ENCODE measurements at regions not wholly inside any gene's neighbourhood (a gene's known extent, or its start where the extent isn't known, plus 50 kb on each side); places are given as distances from the start of the nearest gene placed in this dataset.
A peak's percentile ranks its signal among the peaks of the same experiment; 100 is the strongest.

DNA sequence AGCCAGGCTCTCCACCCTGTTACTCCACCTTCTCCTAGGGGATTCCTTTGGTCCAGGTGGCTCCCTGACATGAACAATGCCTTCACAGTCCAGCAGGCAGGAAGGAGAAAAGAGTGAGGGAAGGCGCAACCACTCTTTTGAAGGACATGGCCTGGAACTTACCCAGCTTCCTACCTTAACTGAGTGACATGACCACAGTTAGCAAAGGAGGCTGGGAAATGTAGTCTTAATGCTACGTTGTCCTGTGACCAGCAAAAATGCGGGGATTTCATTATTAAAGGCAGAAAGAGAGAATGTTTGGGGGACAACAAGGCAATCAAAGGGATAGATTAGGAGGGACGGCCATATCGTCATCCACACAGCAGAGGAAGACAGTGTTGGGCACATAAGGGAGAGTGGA, 100.3 kb upstream of the ERCC6L2 start:
- Mint-ChIP-seq H3K27ac (peak overlapping the region in 1 of 3 donors; percentile 6), H3K4me1 (no peaks in the 10 kb centered on the region), H3K9me3 (no peaks in the 10 kb centered on the region), H3K36me3 (no peaks in the 10 kb centered on the region), H3K27me3 (peaks cover 6% of the 10 kb centered on the region), H3K4me3 (no peak overlapping the region)

DNA sequence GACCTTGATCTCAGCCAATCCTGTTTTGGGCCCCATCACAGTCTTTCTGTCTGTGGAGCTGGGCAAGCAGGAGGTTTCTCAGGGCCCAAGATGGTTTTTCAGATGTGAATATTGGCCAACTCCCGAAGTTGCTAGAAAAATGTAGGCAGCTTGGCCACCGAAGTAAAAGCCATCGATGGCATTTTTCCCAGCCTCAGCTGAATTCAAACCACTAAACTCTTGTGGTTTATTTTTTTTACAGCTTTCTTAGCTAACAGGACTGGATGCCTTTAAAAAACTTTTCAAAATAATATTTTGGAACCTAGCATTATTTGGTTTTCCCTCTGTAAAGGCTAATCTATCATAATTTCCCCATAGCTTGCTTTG, 102.5 kb upstream of the ERCC6L2 start:
- H3K36me3 Mint-ChIP-seq: no peaks in the 10 kb centered on the region
- H3K4me3 Mint-ChIP-seq: no peak overlapping the region
- H3K9me3 Mint-ChIP-seq: no peaks in the 10 kb centered on the region
- peaks cover 0 to 1% (median 0%) of the 10 kb centered on the region in 3 donors for H3K4me1 Mint-ChIP-seq
- H3K27me3 Mint-ChIP-seq: peaks cover 6% of the 10 kb centered on the region
- no peak overlapping the region for H3K27ac Mint-ChIP-seq

DNA sequence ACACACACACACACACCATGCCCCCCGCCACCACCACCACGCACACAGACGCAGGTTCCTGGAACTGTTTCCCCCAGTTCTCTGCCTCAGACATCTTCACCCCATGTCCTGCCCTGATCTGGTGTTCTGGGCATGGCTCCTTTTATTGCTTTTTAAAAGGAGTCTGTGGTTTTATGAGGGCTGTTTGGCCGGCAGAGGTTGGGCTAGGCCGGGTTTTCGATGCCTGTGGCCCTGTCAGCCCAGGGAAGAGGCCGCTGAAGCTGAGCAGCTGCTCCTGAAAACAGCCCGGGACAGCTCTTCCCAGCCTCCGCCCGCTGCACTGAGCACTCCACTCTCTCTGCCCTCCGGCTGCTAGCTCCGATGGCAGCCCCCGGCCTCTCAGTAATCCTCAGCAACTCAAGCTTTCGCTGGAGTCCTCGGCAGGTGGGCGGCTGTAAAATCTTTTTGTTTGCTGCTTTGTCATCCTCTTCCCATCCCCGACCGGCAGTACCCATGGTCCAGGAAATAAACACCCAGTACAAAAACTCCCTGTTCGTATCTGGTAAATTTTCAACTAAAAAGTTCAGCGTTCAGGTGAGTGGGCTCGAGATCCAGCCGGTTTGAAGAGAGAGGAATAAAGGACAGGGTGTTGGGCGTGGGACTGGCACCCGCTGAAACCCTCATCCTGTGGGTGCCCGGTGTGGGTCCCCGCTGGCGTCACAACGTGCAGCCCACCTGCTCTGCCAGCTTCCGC, 103.0 kb upstream of the ERCC6L2 start:
- H3K36me3 Mint-ChIP-seq: no peaks in the 10 kb centered on the region
- H3K27ac Mint-ChIP-seq: no peak overlapping the region
- no peaks in the 10 kb centered on the region for H3K9me3 Mint-ChIP-seq
- H3K4me1 Mint-ChIP-seq: peaks cover 0 to 1% (median 0%) of the 10 kb centered on the region in 3 donors
- peaks cover 8% of the 10 kb centered on the region for H3K27me3 Mint-ChIP-seq
- no peak overlapping the region for H3K4me3 Mint-ChIP-seq

DNA sequence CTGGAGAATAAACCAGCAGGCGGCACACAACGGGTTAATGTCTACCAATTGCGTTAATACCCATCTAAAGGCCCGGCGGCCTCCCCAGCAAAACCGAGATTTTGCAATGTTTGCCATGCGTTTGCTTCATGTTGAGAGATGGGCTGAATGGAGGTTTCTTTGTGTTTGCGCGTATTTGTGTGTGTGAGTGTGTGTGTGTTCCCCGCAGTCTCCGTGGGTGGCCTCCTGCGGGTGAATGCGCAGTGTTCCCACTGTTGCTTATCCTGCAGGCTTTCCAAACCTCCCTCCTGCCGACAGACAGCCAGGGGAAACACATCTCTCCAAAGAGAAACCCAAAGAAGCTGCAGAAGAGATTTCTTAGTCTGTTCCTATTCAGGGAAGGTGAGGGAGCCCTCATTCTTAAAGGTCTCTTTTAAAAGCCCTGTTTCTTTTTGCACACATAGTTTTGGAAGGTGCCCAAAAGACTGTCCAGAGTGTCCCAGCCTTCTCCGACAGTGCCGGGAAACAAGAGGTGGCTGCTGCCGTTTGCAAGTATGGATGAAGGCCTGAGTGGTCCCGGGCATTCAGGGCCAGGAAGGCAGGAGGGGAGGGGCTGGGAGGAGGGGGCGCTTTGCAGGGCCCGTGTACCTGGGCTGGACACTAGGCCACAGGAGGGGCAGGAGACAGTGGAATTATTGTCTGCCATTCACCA, 103.8 kb upstream of the ERCC6L2 start:
- H3K36me3 Mint-ChIP-seq: no peaks in the 10 kb centered on the region
- peaks cover 8% of the 10 kb centered on the region for H3K27me3 Mint-ChIP-seq
- H3K27ac Mint-ChIP-seq: no peak overlapping the region
- H3K9me3 Mint-ChIP-seq: no peaks in the 10 kb centered on the region
- H3K4me3 Mint-ChIP-seq: peak overlapping the region in 1 of 4 donors; percentile 44
- H3K4me1 Mint-ChIP-seq: peaks cover 0 to 1% (median 0%) of the 10 kb centered on the region in 3 donors

DNA sequence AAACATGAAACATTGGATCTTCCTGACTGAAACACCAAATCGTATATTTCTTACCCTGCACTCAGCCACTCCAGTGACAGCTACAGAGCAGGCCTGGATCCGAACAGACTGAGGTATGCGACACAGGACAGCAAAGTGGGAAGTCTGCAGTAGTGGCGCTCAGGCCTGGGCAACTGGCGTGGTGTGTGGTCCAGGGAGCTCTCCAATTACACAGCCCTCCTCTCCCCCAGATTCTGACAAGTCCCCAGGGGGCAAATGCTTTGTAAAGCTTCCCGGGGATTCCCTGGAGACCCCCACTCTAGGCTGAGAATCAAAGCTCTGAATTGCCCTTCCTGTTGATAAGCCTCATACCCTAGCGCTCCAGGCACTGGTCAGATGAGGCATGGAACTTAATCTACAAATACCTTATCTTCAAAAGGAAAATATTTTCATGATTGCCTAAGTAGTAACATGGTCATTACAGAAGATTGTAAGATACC, 104.8 kb upstream of the ERCC6L2 start:
- Mint-ChIP-seq H3K27ac (no peak overlapping the region), H3K4me3 (no peak overlapping the region), H3K36me3 (no peaks in the 10 kb centered on the region), H3K4me1 (peaks cover 0 to 1% (median 0%) of the 10 kb centered on the region in 3 donors), H3K9me3 (no peaks in the 10 kb centered on the region), H3K27me3 (peaks cover 8% of the 10 kb centered on the region)

DNA sequence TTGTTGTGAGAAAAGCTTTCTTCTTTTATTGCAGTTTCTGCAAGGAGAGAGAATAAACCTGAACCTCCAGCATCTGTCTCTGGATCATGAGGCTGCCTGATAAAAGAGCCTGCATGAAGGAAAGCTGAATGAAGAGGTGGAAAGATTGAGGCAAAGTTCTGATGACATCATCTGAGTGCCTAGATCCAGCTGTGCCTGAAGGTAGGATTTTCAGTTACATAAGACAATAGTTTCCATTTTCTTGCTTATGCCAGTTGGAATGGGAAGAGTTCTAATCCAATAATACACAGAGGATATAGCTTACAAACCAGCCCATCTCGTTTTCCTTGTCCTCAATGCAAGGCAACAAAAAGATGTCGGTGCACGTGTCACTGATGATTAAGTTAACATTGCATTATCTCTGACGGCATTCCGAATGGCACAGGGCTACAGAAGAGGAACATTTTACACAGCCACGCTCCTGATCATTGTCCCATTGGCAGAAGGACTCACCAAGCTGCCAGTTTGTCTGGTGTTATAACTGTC, 105.5 kb upstream of the ERCC6L2 start:
- Mint-ChIP-seq H3K4me1 (peaks cover 0 to 1% (median 0%) of the 10 kb centered on the region in 3 donors), H3K9me3 (no peaks in the 10 kb centered on the region), H3K4me3 (no peak overlapping the region), H3K36me3 (no peaks in the 10 kb centered on the region), H3K27me3 (peaks cover 8% of the 10 kb centered on the region), H3K27ac (no peak overlapping the region)

DNA sequence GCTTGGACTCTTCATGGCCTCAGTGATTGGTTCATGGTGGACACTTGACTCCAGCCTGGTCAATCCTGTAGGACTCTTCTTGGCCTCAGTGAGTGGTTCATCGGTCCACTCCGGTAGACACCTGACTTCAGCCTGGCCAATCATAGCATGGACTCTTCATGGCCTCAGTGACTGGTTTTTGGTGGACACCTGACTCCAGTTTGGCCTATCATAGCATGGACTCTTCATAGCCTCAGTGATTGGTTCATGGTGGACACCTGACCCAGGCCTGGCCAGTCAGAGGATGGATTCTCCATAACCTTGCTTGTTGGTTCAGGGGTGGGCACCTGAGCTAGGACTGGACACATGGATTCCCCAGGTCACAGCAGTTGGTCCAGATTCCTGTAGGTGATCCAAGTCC, 106.0 kb upstream of the ERCC6L2 start:
- H3K36me3 Mint-ChIP-seq: no peaks in the 10 kb centered on the region
- no peaks in the 10 kb centered on the region for H3K9me3 Mint-ChIP-seq
- H3K27me3 Mint-ChIP-seq: peaks cover 8% of the 10 kb centered on the region
- no peak overlapping the region for H3K27ac Mint-ChIP-seq
- H3K4me3 Mint-ChIP-seq: no peak overlapping the region
- H3K4me1 Mint-ChIP-seq: peaks cover 0 to 1% (median 0%) of the 10 kb centered on the region in 3 donors

DNA sequence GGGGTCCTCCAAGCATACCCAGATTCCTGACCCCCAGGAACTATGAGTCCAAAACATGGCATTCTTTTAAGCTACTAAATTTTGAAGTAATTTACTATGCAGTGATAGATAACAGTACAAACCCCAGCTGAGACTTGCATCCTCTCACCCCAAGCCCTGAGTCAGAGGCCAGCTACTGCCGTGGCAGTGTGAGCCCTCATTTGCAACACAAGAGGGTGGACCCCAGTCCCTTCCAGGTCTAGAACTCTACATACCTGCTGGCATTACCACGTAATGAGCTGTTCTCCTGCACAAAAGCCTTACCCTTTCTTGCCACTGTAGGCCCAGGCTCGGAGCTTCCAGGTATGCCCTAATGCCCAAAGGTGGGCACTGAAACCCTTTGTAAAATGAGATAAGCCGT, 108.6 kb upstream of the ERCC6L2 start:
- Mint-ChIP-seq H3K9me3 (peaks cover 0 to 3% (median 0%) of the 10 kb centered on the region in 3 donors), H3K4me3 (no peak overlapping the region), H3K27me3 (peaks cover 6% of the 10 kb centered on the region), H3K27ac (no peak overlapping the region), H3K36me3 (no peaks in the 10 kb centered on the region), H3K4me1 (peaks cover 0 to 1% (median 0%) of the 10 kb centered on the region in 3 donors)

DNA sequence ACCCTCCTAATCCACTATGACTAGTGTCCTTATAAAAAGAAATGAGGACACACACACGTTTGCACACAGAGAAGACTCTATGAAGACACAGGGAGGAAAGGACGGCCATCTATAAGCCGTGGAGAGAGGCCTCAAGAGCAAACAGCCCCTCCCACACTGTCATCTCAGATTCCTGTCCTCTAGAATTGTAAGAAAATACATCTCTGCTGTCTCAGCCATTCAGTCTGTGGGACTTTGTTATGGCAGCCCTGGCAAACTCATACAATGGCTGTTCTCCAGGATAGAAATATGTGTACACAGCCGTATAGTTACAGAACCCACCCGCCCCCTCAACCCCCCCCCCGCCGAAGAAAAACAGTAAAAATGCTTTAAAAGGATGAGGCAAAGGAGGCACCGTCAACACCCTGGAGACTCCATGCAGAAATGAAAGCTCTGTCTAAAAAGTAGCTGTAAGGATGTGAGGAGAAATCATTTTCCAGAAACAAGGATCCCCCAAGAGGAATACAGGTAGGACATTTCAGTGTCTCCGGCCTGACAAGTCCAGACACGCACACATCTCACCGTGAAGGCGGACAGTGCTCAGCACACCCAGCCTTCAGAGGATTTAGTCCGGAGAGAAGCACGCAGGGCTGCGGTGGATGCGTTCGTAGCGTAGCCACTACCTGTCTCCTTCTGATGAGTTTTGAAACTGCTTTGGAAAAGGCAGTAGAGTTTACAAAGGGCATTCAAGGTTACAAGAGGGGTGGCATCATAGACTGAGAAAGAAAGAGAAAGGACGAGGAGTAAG, 110.8 kb upstream of the ERCC6L2 start:
- H3K36me3 Mint-ChIP-seq: no peaks in the 10 kb centered on the region
- peaks cover 5% of the 10 kb centered on the region for H3K27me3 Mint-ChIP-seq
- H3K4me1 Mint-ChIP-seq: peaks cover 0 to 1% (median 0%) of the 10 kb centered on the region in 3 donors
- H3K9me3 Mint-ChIP-seq: peaks cover 0 to 3% (median 0%) of the 10 kb centered on the region in 3 donors
- H3K4me3 Mint-ChIP-seq: no peak overlapping the region
- H3K27ac Mint-ChIP-seq: peak overlapping the region in 1 of 3 donors; percentile 67

DNA sequence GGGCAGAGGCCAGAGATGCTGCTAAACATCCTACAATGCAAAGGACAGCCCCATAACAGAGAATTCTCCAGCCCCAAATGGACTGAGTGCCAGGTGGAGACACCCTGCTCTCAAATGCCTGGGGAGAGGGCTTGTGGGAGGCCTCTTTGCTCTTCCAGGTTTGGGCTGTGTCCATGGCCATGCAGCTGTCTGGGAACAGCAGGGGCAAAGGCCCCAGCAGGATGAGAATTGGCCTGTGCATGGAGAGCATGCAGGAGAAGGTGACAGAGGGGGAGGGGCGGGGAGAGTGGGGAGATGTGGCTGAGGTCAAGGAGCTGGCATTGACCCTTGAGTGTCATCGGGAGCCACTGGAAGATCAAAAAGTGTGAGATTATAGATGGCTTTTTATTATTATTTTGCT, 111.5 kb upstream of the ERCC6L2 start:
- H3K4me1 Mint-ChIP-seq: no peaks in the 10 kb centered on the region
- peaks cover 5% of the 10 kb centered on the region for H3K27me3 Mint-ChIP-seq
- H3K27ac Mint-ChIP-seq: no peak overlapping the region
- peaks cover 0 to 3% (median 0%) of the 10 kb centered on the region in 3 donors for H3K9me3 Mint-ChIP-seq
- H3K36me3 Mint-ChIP-seq: no peaks in the 10 kb centered on the region
- no peak overlapping the region for H3K4me3 Mint-ChIP-seq

DNA sequence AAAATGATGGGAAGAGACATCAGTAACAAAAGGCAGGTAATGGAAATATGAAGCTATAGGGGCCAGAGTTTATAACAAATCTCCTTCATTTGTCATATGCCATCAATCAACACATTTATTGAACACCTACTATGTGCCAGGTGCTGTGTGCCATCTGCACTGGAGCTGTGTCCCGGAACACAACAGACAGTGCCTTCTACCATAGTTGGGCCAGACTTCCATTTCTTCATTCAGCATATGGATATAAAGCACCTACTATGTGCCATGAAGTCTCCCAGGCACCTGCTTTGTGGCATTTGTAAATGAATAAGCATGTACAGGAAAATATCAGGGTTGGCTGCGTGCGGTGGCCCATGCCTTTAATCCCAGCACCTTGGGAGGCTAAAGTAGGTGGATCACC, 112.5 kb upstream of the ERCC6L2 start:
- no peak overlapping the region for H3K4me3 Mint-ChIP-seq
- no peak overlapping the region for H3K27ac Mint-ChIP-seq
- no peaks in the 10 kb centered on the region for H3K36me3 Mint-ChIP-seq
- peaks cover 0 to 3% (median 0%) of the 10 kb centered on the region in 3 donors for H3K9me3 Mint-ChIP-seq
- H3K4me1 Mint-ChIP-seq: no peaks in the 10 kb centered on the region
- H3K27me3 Mint-ChIP-seq: peaks cover 5% of the 10 kb centered on the region

DNA sequence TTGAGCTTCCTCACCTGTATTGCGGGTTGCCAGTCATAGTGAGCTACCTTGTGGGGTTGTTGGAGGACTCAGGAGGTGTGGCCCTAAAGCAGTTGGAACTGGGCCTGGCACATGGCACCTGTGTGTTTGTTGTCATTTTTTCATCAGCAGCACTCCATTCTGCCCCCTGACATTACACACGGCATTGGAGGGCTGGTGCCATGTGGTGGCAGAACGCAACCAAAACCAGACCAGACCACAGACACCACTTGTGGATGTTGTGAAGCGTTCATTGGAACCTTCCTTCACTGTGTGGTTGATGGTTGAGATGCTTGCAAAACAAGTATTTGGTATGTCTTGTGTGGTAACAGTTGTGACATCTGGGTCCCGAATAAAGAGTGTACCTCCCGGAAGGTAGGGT, 113.2 kb upstream of the ERCC6L2 start:
- H3K9me3 Mint-ChIP-seq: peaks cover 0 to 3% (median 0%) of the 10 kb centered on the region in 3 donors
- H3K36me3 Mint-ChIP-seq: no peaks in the 10 kb centered on the region
- H3K27me3 Mint-ChIP-seq: peaks cover 3% of the 10 kb centered on the region
- peaks cover 0 to 6% (median 0%) of the 10 kb centered on the region in 3 donors for H3K4me1 Mint-ChIP-seq
- H3K27ac Mint-ChIP-seq: no peak overlapping the region
- H3K4me3 Mint-ChIP-seq: no peak overlapping the region

DNA sequence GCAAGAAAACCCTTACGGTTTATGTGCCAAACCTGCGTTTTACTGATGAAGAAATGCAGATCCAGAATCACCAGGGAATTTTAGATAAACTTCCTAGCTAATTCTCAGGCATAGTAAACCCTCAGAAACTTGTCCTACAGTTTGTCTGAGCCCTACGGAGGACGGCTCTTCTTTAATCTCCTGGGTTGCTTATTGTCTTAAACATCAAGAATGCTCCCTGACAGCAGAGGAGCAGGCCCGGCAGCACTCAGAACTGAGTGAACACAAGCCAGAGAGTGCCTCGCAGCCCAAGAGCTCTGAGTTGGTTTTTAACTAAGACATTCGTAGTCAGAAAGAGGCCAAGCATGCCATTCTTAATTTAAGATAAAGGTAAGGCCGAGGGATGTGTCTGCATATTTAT, 114.7 kb upstream of the ERCC6L2 start:
- Mint-ChIP-seq H3K4me1 (peaks cover 0 to 8% (median 0%) of the 10 kb centered on the region in 3 donors), H3K36me3 (no peaks in the 10 kb centered on the region), H3K27ac (no peak overlapping the region), H3K9me3 (peaks cover 0 to 3% (median 0%) of the 10 kb centered on the region in 3 donors), H3K27me3 (peaks cover 3% of the 10 kb centered on the region), H3K4me3 (no peak overlapping the region)

DNA sequence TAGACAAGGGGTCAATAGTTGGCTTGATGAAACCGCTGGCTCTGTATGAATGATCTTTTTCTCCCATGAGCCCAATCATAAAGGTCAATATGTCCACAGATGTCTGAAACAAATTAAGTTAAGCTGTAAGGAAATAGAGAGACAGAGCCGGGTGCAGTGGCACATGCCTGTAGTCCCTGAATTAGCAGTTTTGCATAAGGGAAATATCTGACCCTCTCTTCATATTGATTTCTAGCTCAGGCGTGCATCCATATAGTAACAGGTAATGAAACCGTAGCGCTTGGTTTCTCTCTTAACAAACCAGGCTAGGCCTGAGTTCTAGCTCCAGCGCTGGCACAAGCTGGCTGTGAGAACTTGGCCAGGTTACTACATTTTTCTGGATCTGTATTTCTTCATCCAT, 118.1 kb upstream of the ERCC6L2 start:
- no peaks in the 10 kb centered on the region for H3K36me3 Mint-ChIP-seq
- no peak overlapping the region for H3K4me3 Mint-ChIP-seq
- H3K9me3 Mint-ChIP-seq: no peaks in the 10 kb centered on the region
- H3K4me1 Mint-ChIP-seq: peaks cover 0 to 8% (median 0%) of the 10 kb centered on the region in 3 donors
- H3K27ac Mint-ChIP-seq: no peak overlapping the region
- H3K27me3 Mint-ChIP-seq: peaks cover 3% of the 10 kb centered on the region

DNA sequence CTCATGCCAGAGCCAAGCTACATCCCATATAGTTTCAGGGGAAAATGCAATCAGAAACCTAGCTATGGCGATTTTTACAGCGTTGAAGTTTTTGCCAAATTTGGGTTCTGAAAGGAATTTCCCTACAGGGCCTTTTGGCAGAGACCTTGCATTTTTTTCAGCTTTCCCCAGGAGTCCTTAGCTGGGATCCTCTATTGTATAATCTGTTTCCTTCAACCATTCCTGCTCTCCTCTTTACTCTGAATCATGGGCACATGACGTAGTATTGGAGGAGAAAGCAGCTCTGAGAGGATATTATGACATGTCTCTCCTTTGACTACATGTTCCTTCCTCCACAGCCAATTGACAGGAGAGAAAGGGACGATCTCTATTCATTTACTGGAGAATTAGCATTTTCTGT, 118.5 kb upstream of the ERCC6L2 start:
- Mint-ChIP-seq H3K27me3 (peaks cover 3% of the 10 kb centered on the region), H3K4me1 (peaks cover 0 to 8% (median 0%) of the 10 kb centered on the region in 3 donors), H3K27ac (no peak overlapping the region), H3K36me3 (no peaks in the 10 kb centered on the region), H3K4me3 (no peak overlapping the region), H3K9me3 (no peaks in the 10 kb centered on the region)

Measured in IgD-negative memory B cell (primary cell).